GM12878 (cell line): ENCODE measurements at regions not wholly inside any gene's neighbourhood (a gene's known extent, or its start where the extent isn't known, plus 50 kb on each side); places are given as distances from the start of the nearest gene placed in this dataset.

Source experiments
- ATAC-seq: fragments of 200-7000 bp; cut with Tn5 transposase; 3 replicates; pipeline ENCODE4 v1.9.1; 2020; ENCODE audit warnings: mild to moderate bottlenecking, moderate library complexity
- BruUV-seq: library from RNA; stranded (reverse); fragments of 400-500 nt; replicated peaks from 2 replicates; lab custom pipeline; 2021; lab: Mats Ljungman, UMichigan
- CTCF ChIA-PET: fragments of 300-600 bp; sonication (Branson Sonifier 250); formaldehyde crosslinking; extraction: SDS; loops from one replicate; lab custom pipeline; 2021; ENCODE audit warnings: inconsistent platforms; lab: Yijun Ruan, JAX
- POLR2A ChIA-PET: fragments of 350-600 bp; formaldehyde crosslinking; extraction: SDS; loops from one replicate; lab custom pipeline; 2021; ENCODE audit warnings: inconsistent platforms; lab: Charles Lee
- RAD21 ChIA-PET: fragments of 300-600 bp; sonication (Branson Sonifier 250); formaldehyde crosslinking; loops from one replicate; lab custom pipeline; 2023; ENCODE audit warnings: antibody characterized with exemption; ENCODE audit not compliant: unreplicated experiment; lab: Charles Lee
- SMC1A ChIA-PET: fragments of 300-600 bp; sonication (Branson Sonifier 250); formaldehyde crosslinking; loops from one replicate; lab custom pipeline; 2023; ENCODE audit not compliant: unreplicated experiment, uncharacterized antibody; lab: Charles Lee
- DNase-seq: peaks from one replicate; pipeline ENCODE4 v3.0.0-alpha.2; 2011; ENCODE audit warnings: low read depth, low spot score
- FAIRE-seq: peaks from 3 replicates; lab custom pipeline; 2011; peaks lifted over from hg19 to GRCh38; lab: Jason Lieb, UNC
- H2AFZ ChIP-seq: 2 replicates; pipeline ENCODE4 v1.6.0; 2011; ENCODE audit warnings: low read depth, low read length, control low read depth; ENCODE audit not compliant: control insufficient read depth
- H3K27ac ChIP-seq: 2 replicates; pipeline ENCODE4 v1.5.1; 2011; ENCODE audit warnings: control low read depth; ENCODE audit not compliant: control insufficient read depth, insufficient read depth
- H3K27me3 ChIP-seq, 2 experiments: replicated peaks in 1 of 2; 2 replicates each; pipeline versions ENCODE4 v1.6.0 to v1.6.1; 2011; ENCODE audit warnings: low read length in 1 of 2; ENCODE audit not compliant: control insufficient read depth in 2 of 2, insufficient read depth in 2 of 2
- H3K36me3 ChIP-seq, 2 experiments: 2 replicates each; pipeline ENCODE4 v1.5.1; 2011; ENCODE audit warnings: low read length in 1 of 2; ENCODE audit not compliant: control insufficient read depth in 2 of 2, insufficient read depth in 2 of 2
- H3K4me1 ChIP-seq: 2 replicates; pipeline ENCODE4 v1.6.1; 2011; ENCODE audit warnings: mild to moderate bottlenecking, low read length, moderate library complexity, mixed read lengths; ENCODE audit not compliant: control insufficient read depth, insufficient read depth
- H3K4me2 ChIP-seq: 2 replicates; pipeline ENCODE4 v1.6.0; 2011; ENCODE audit warnings: control low read depth; ENCODE audit not compliant: control insufficient read depth, insufficient read depth
- H3K4me3 ChIP-seq: fragments of 200-600 bp; sonication (generic); 2 replicates; pipeline ENCODE4 v1.5.1; 2016
- H3K79me2 ChIP-seq: 2 replicates; pipeline ENCODE4 v1.6.0; 2011; ENCODE audit warnings: low read length; ENCODE audit not compliant: control insufficient read depth, insufficient read depth
- H3K9ac ChIP-seq: 2 replicates; pipeline ENCODE4 v1.8.0; 2011; ENCODE audit warnings: low read length, control low read depth, mixed read lengths; ENCODE audit not compliant: control insufficient read depth, insufficient read depth
- H3K9me3 ChIP-seq: replicated peaks from 3 replicates; pipeline ENCODE4 v1.5.1; 2011; ENCODE audit warnings: mild to moderate bottlenecking, low read length; ENCODE audit not compliant: control insufficient read depth, insufficient read depth
- H4K20me1 ChIP-seq: 2 replicates; pipeline ENCODE4 v1.6.0; 2011; ENCODE audit not compliant: control insufficient read depth, insufficient read depth
- BCL11A ChIP-seq: IDR thresholded peaks from 2 replicates; pipeline ENCODE4 v1.6.1; 2011; ENCODE audit warnings: low read depth, low read length
- CEBPB ChIP-seq, 2 experiments: fragments of 150-350 bp in 1 of 2; IDR thresholded peaks; 2 replicates each; pipeline ENCODE4 v1.6.1; 2012 to 2014; ENCODE audit warnings: low read depth in 2 of 2, low read length in 2 of 2, borderline replicate concordance in 1 of 2, inconsistent platforms in 1 of 2
- FOXM1 ChIP-seq: IDR thresholded peaks from 2 replicates; pipeline ENCODE4 v1.6.1; 2012; ENCODE audit warnings: low read depth, mild to moderate bottlenecking, inconsistent platforms, low read length, moderate library complexity
- POLR2A ChIP-seq: IDR thresholded peaks from 2 replicates; pipeline ENCODE4 v1.6.1; 2011; ENCODE audit warnings: low read depth, mild to moderate bottlenecking, low read length
- STAT3 ChIP-seq: IDR thresholded peaks from 2 replicates; pipeline ENCODE4 v1.6.1; 2011; ENCODE audit warnings: low read depth, low read length, improper control_type of control experiment
- YY1 ChIP-seq: IDR thresholded peaks from 2 replicates; pipeline ENCODE4 v1.6.1; 2011; ENCODE audit warnings: low read depth, mild to moderate bottlenecking, low read length
- ZBTB40 ChIP-seq: fragments of 450-650 bp; IDR thresholded peaks from 2 replicates; pipeline ENCODE4 v1.6.1; 2016; ENCODE audit warnings: mild to moderate bottlenecking, moderate library complexity, borderline replicate concordance
- ZNF274 ChIP-seq: IDR thresholded peaks from one replicate; pipeline ENCODE4 v1.8.0; 2011; ENCODE audit not compliant: insufficient read length, insufficient read depth
- ZSCAN29 ChIP-seq: fragments of 450-650 bp; IDR thresholded peaks from 2 replicates; pipeline ENCODE4 v1.6.1; 2017; ENCODE audit warnings: mild to moderate bottlenecking, moderate library complexity
- WGBS: methylation state at CpG from one replicate; pipeline ENCODE4 v1.1.6; 2016; ENCODE audit warnings: low lambda C conversion rate; ENCODE audit not compliant: insufficient replicate concordance, insufficient coverage; ENCODE audit errors: missing lambda C conversion rate; 5-methylcytosine and 5-hydroxymethylcytosine counted together
- in situ Hi-C: fragments of 300-500 bp; cut with MboI; formaldehyde crosslinking; loops from 9 replicates; pipeline ENCODE4 v1.14.3; 2018; ENCODE audit warnings: mixed read lengths
- intact Hi-C: fragments of 100-400 bp; cut with micrococcal nuclease; formaldehyde crosslinking; loops from one replicate; pipeline ENCODE4 v1.14.2; 2022; ENCODE audit not compliant: unreplicated experiment

GRCh38 chr21:19855522-19855921 lies 1142.7 kb upstream of the NCAM2 start:
- H3K79me2 ChIP-seq, result no peaks in the 10 kb centered on the region
- TF ChIP-seq ZSCAN29 (no peak), ZNF274 (no peak), CEBPB (IDR thresholded peaks at IDR 0.05; ENCODE audit: borderline replicate concordance in 1 of 2, low read depth in 2 of 2, low read length in 2 of 2) (no peak), ZBTB40 (no peak), STAT3 (no peak), YY1 (no peak), FOXM1 (no peak), BCL11A (no peak), POLR2A (no peak)
- no peak overlapping the region for H3K27ac ChIP-seq
- no peaks in the 10 kb centered on the region; the same call in 2 of the 3 replicates for H3K9me3 ChIP-seq
- no peaks in the 10 kb centered on the region for H3K36me3 ChIP-seq
- WGBS, result 3% methylated on average over 3 of the region's 3 CpGs
- no peaks in the 10 kb centered on the region for H3K27me3 ChIP-seq
- ATAC-seq (no peak), DNase-seq (no peak), FAIRE-seq (no peak)
- H3K4me1 ChIP-seq, result no peaks in the 10 kb centered on the region
- H3K9ac ChIP-seq, result no peak overlapping the region
- in situ Hi-C loops (no loop called here), intact Hi-C loops (no loop called here)
- no peak overlapping the region for H3K4me3 ChIP-seq
- no peak overlapping the region for H3K4me2 ChIP-seq
- ChIA-PET SMC1A (interaction anchor here (0.8 kb wide), 1 partner anchor 61 kb away, joined by 3 read pairs; no protein-coding TSS in a partner anchor), POLR2A (interaction anchor here (0.6 kb wide), 1 partner anchor 251 kb away, joined by 3 read pairs; no protein-coding TSS in a partner anchor), RAD21 (no interaction called here), CTCF (no interaction called here)
- no TSS peak for BruUV-seq
- no peak overlapping the region for H2AFZ ChIP-seq
- no peaks in the 10 kb centered on the region for H4K20me1 ChIP-seq
